HEK293T (cell line): ENCODE measurements at regions not wholly inside any gene's neighbourhood (a gene's known extent, or its start where the extent isn't known, plus 50 kb on each side); places are given as distances from the start of the nearest gene placed in this dataset.
"Not testable (repeated sequence)": the region's sequence is repeated elsewhere in the genome, so short reads cannot be mapped to it uniquely, and the experiment has no call there.

Experiments used
- ELF4 ChIP-seq: fragments of 450-650 bp; IDR thresholded peaks from 2 replicates; pipeline ENCODE4 v1.6.1; 2017; ENCODE audit warnings: antibody characterized with exemption
- L3MBTL2 ChIP-seq: fragments of 450-650 bp; conservative IDR thresholded peaks from 2 replicates; pipeline ENCODE4 v1.6.1; 2016; ENCODE audit warnings: mild to moderate bottlenecking
- LEF1 ChIP-seq: fragments of 450-650 bp; IDR thresholded peaks from 2 replicates; pipeline ENCODE4 v1.6.1; 2017; ENCODE audit warnings: mild to moderate bottlenecking, borderline replicate concordance
- SUZ12 ChIP-seq: fragments of 450-650 bp; IDR thresholded peaks from 2 replicates; pipeline ENCODE4 v1.6.1; 2016; ENCODE audit warnings: mild to moderate bottlenecking
- ZNF384 ChIP-seq: fragments of 450-650 bp; IDR thresholded peaks from 2 replicates; pipeline ENCODE4 v1.6.1; 2016
- TF ChIP-seq, protein P1 (sequence below): fragments of 450-650 bp; IDR thresholded peaks from 2 replicates; pipeline ENCODE4 v1.6.1; 2016

DNA sequence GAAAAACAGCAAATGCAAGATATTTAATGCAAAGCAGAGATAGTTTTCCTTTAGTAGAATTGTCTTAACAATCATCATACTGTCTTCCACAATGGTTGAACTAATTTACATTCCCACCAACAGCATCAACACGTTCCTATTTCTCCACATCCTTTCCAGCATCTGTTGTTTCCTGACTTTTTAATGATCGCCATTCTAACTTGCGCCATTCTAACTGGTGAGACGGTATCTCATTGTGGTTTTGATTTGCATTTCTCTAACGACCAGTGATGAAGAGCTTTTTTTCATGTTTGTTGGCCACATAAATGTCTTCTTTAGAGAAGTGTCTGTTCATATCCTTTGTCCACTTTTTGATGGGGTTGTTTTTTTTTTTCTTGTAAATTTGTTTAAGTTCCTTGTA is 388.3 kb downstream of the IRS2 start:
- TF ChIP-seq, protein P1, sequence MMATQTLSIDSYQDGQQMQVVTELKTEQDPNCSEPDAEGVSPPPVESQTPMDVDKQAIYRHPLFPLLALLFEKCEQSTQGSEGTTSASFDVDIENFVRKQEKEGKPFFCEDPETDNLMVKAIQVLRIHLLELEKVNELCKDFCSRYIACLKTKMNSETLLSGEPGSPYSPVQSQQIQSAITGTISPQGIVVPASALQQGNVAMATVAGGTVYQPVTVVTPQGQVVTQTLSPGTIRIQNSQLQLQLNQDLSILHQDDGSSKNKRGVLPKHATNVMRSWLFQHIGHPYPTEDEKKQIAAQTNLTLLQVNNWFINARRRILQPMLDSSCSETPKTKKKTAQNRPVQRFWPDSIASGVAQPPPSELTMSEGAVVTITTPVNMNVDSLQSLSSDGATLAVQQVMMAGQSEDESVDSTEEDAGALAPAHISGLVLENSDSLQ = not testable (repeated sequence)
- not testable (repeated sequence) for TF ChIP-seq ELF4, LEF1, L3MBTL2, SUZ12, ZNF384
